H9 (cell line): ENCODE measurements at regions not wholly inside any gene's neighbourhood (a gene's known extent, or its start where the extent isn't known, plus 50 kb on each side); places are given as distances from the start of the nearest gene placed in this dataset.
A peak's percentile ranks its signal among the peaks of the same experiment; 100 is the strongest.
"Not testable (repeated sequence)": the region's sequence is repeated elsewhere in the genome, so short reads cannot be mapped to it uniquely, and the experiment has no call there.

Source experiments
- DNase-seq: peaks from one replicate; pipeline ENCODE4 v3.0.0-alpha.2; 2017
- H2AFZ ChIP-seq: one replicate; pipeline ENCODE4 v1.6.1; 2013; ENCODE audit warnings: mild to moderate bottlenecking, low read length, control low read depth, moderate library complexity
- H2AK5ac ChIP-seq: 2 replicates; pipeline ENCODE4 v1.6.1; 2013; ENCODE audit warnings: low read length, control low read depth, mixed read lengths; ENCODE audit not compliant: insufficient read length
- H2BK120ac ChIP-seq: one replicate; pipeline ENCODE4 v1.6.1; 2013; ENCODE audit warnings: low read depth, mild to moderate bottlenecking, low read length, control low read depth, inconsistent platforms; ENCODE audit not compliant: poor library complexity, severe bottlenecking
- H2BK12ac ChIP-seq: 2 replicates; pipeline ENCODE4 v1.6.1; 2013; ENCODE audit warnings: low read length, control low read depth, mixed read lengths, low read depth; ENCODE audit not compliant: insufficient read length
- H2BK15ac ChIP-seq: 2 replicates; pipeline ENCODE4 v1.6.1; 2013; ENCODE audit warnings: low read depth, low read length, control low read depth
- H2BK20ac ChIP-seq: one replicate; pipeline ENCODE4 v1.6.1; 2013; ENCODE audit warnings: low read depth, mild to moderate bottlenecking, low read length, control low read depth, inconsistent platforms; ENCODE audit not compliant: poor library complexity, severe bottlenecking
- H2BK5ac ChIP-seq: 2 replicates; pipeline ENCODE4 v1.6.1; 2013; ENCODE audit warnings: low read length, control low read depth, mixed read lengths; ENCODE audit not compliant: insufficient read length
- H3K14ac ChIP-seq: 2 replicates; pipeline ENCODE4 v1.6.1; 2013; ENCODE audit warnings: low read length, control low read depth; ENCODE audit not compliant: insufficient read depth
- H3K18ac ChIP-seq: 2 replicates; pipeline ENCODE4 v1.6.1; 2013; ENCODE audit warnings: low read depth, mild to moderate bottlenecking, mixed read lengths, low read length, control low read depth; ENCODE audit not compliant: insufficient read length
- H3K23ac ChIP-seq: 2 replicates; pipeline ENCODE4 v1.6.1; 2013; ENCODE audit warnings: low read length, control low read depth, mixed read lengths, low read depth; ENCODE audit not compliant: insufficient read length
- H3K23me2 ChIP-seq: 2 replicates; pipeline ENCODE4 v1.6.1; 2013; ENCODE audit warnings: low read depth, mild to moderate bottlenecking, mixed read lengths, low read length, control low read depth; ENCODE audit not compliant: insufficient read length, poor library complexity, severe bottlenecking
- H3K27ac ChIP-seq: 2 replicates; pipeline ENCODE4 v1.5.1; 2013; ENCODE audit warnings: low read length, control low read depth, mixed read lengths, low read depth; ENCODE audit not compliant: insufficient read length
- H3K27me3 ChIP-seq: 2 replicates; pipeline ENCODE4 v1.6.1; 2013; ENCODE audit warnings: low read length, control low read depth, inconsistent platforms; ENCODE audit not compliant: insufficient read depth
- H3K4ac ChIP-seq: 2 replicates; pipeline ENCODE4 v1.6.1; 2013; ENCODE audit warnings: low read depth, mild to moderate bottlenecking, control low read depth, inconsistent platforms, low read length, moderate library complexity
- H3K4me1 ChIP-seq: 2 replicates; pipeline ENCODE4 v1.6.1; 2013; ENCODE audit warnings: low read length, control low read depth, inconsistent platforms; ENCODE audit not compliant: insufficient read depth
- H3K4me2 ChIP-seq: 2 replicates; pipeline ENCODE4 v1.6.1; 2013; ENCODE audit warnings: low read length, control low read depth, mixed read lengths; ENCODE audit not compliant: insufficient read length, insufficient read depth
- H3K56ac ChIP-seq: 2 replicates; pipeline ENCODE4 v1.6.1; 2013; ENCODE audit warnings: low read depth, mild to moderate bottlenecking, mixed read lengths, low read length, control low read depth; ENCODE audit not compliant: insufficient read length
- H3K79me1 ChIP-seq: 2 replicates; pipeline ENCODE4 v1.6.1; 2013; ENCODE audit warnings: low read depth, mild to moderate bottlenecking, moderate library complexity, low read length, control low read depth, inconsistent platforms; ENCODE audit not compliant: insufficient read depth, poor library complexity, severe bottlenecking
- H3K79me2 ChIP-seq: 2 replicates; pipeline ENCODE4 v1.6.1; 2013; ENCODE audit warnings: low read length, control low read depth, inconsistent platforms; ENCODE audit not compliant: insufficient read depth
- H3K9ac ChIP-seq: 2 replicates; pipeline ENCODE4 v1.6.1; 2013; ENCODE audit warnings: low read length, control low read depth, mixed read lengths; ENCODE audit not compliant: insufficient read length; ENCODE audit errors: extremely low read depth
- H3K9me3 ChIP-seq: one replicate; pipeline ENCODE4 v1.6.1; 2013; ENCODE audit warnings: low read depth, low read length, inconsistent platforms; ENCODE audit not compliant: control insufficient read depth
- H3T11ph ChIP-seq: one replicate; pipeline ENCODE4 v1.6.1; 2013; ENCODE audit warnings: mild to moderate bottlenecking, low read length, control low read depth, inconsistent platforms
- H4K20me1 ChIP-seq: one replicate; pipeline ENCODE4 v1.6.1; 2013; ENCODE audit not compliant: control insufficient read depth, insufficient read length, insufficient read depth
- H4K5ac ChIP-seq: 2 replicates; pipeline ENCODE4 v1.6.1; 2013; ENCODE audit warnings: low read depth, mild to moderate bottlenecking, mixed read lengths, low read length, control low read depth; ENCODE audit not compliant: insufficient read length
- H4K8ac ChIP-seq: replicated peaks from 2 replicates; pipeline ENCODE4 v1.6.1; 2013; ENCODE audit warnings: low read length, control low read depth, mixed read lengths, low read depth; ENCODE audit not compliant: insufficient read length
- H4K91ac ChIP-seq: 2 replicates; pipeline ENCODE4 v1.6.1; 2013; ENCODE audit warnings: low read depth, mild to moderate bottlenecking, moderate library complexity, mixed read lengths, low read length, control low read depth; ENCODE audit not compliant: insufficient read length
- H3K27ac Mint-ChIP-seq, 3 experiments: 2 replicates in 2 of 3; 3 replicates in 1 of 3; pipeline ENCODE4 v1.8.0; 2020 to 2021; ENCODE audit warnings: mixed read lengths in 3 of 3, mild to moderate bottlenecking in 1 of 3, moderate library complexity in 1 of 3
- H3K27me3 Mint-ChIP-seq: 2 replicates; pipeline ENCODE4 v1.8.0; 2021; ENCODE audit warnings: low read depth, mild to moderate bottlenecking, moderate library complexity, mixed read lengths
- H3K36me3 Mint-ChIP-seq, 3 experiments: 2 replicates in 2 of 3; 3 replicates in 1 of 3; pipeline ENCODE4 v1.8.0; 2020 to 2021; ENCODE audit warnings: low read depth in 3 of 3, mixed read lengths in 3 of 3; ENCODE audit not compliant: insufficient read depth in 1 of 3
- H3K4me1 Mint-ChIP-seq, 2 experiments: 2 replicates each; pipeline ENCODE4 v1.8.0; 2020; ENCODE audit warnings: mixed read lengths in 2 of 2
- H3K4me3 Mint-ChIP-seq, 2 experiments: 2 replicates in 1 of 2; 3 replicates in 1 of 2; pipeline ENCODE4 v1.8.0; 2020 to 2021; ENCODE audit warnings: mild to moderate bottlenecking in 2 of 2, mixed read lengths in 2 of 2, moderate library complexity in 1 of 2
- H3K9me3 Mint-ChIP-seq, 2 experiments: 2 replicates in 1 of 2; 3 replicates in 1 of 2; pipeline ENCODE4 v1.8.0; 2020; ENCODE audit warnings: mild to moderate bottlenecking in 2 of 2, mixed read lengths in 2 of 2, moderate library complexity in 1 of 2
- CTCF ChIP-seq: fragments of 200-600 bp; sonication (generic); conservative IDR thresholded peaks from 3 replicates; pipeline ENCODE4 v1.8.0; 2021; ENCODE audit warnings: antibody characterized with exemption, mild to moderate bottlenecking
- WGBS: extraction: QIAGEN DNeasy Blood & Tissue Kit; methylation state at CpG from one replicate; pipeline ENCODE4 v1.1.7; 2013; ENCODE audit warnings: missing lambda C conversion rate, low lambda C conversion rate, mixed read lengths; ENCODE audit not compliant: insufficient read length; ENCODE audit errors: extremely low coverage; 5-methylcytosine and 5-hydroxymethylcytosine counted together

GRCh38 chr2:83967854-83968253 is 491.2 kb downstream of the SUCLG1 start:
- Histone ChIP-seq H2BK12ac (no peak overlapping the region), H3K27ac (no peak overlapping the region)
- DNase-seq, result no peak

GRCh38 chr2:83966946-83967345 is 492.1 kb downstream of the SUCLG1 start:
- H3K79me2 ChIP-seq, H3K4me2 ChIP-seq, H2BK5ac ChIP-seq, H2BK120ac ChIP-seq, H4K91ac ChIP-seq, H3K56ac ChIP-seq, H2AFZ ChIP-seq, H3K14ac ChIP-seq, H2BK12ac ChIP-seq, H3K18ac ChIP-seq, H4K8ac ChIP-seq, H2BK15ac ChIP-seq, H3K23ac ChIP-seq, H3K79me1 ChIP-seq, H3K4ac ChIP-seq, H2AK5ac ChIP-seq, H3K27me3 ChIP-seq, H3K4me1 ChIP-seq, H3K9ac ChIP-seq, DNase-seq, H3K23me2 ChIP-seq, H4K5ac ChIP-seq, H3K27ac Mint-ChIP-seq, H3K4me3 Mint-ChIP-seq, H2BK20ac ChIP-seq, H4K20me1 ChIP-seq, H3T11ph ChIP-seq, H3K9me3 Mint-ChIP-seq, H3K27me3 Mint-ChIP-seq, H3K27ac ChIP-seq, H3K9me3 ChIP-seq, H3K36me3 Mint-ChIP-seq: not testable (repeated sequence)
- no CpG with 5 or more reads among the region's 3 CpGs for WGBS
- peaks cover 17 to 18% of the 10 kb centered on the region in 2 experiments for H3K4me1 Mint-ChIP-seq

More at GRCh38 chr2:83967854-83968253, 491.2 kb downstream of the SUCLG1 start:
- H3K4me2 ChIP-seq, result no peak overlapping the region
- H3K36me3 Mint-ChIP-seq, result no peaks in the 10 kb centered on the region; a peak in 1 of 7 replicates
- no peaks in the 10 kb centered on the region for H3K27me3 Mint-ChIP-seq
- H3K14ac ChIP-seq, result no peak overlapping the region
- H3K79me1 ChIP-seq, result no peaks in the 10 kb centered on the region
- H2AFZ ChIP-seq, result no peak overlapping the region
- H2AK5ac ChIP-seq, result no peak overlapping the region
- H3K18ac ChIP-seq, result no peak overlapping the region
- H3K9me3 Mint-ChIP-seq, result peaks cover 3 to 4% of the 10 kb centered on the region in 2 experiments; a peak in 3 of 5 replicates
- no peak overlapping the region for H4K91ac ChIP-seq
- no peak overlapping the region for H2BK5ac ChIP-seq
- no peaks in the 10 kb centered on the region for H3K79me2 ChIP-seq
- no peaks in the 10 kb centered on the region for H3K27me3 ChIP-seq
- H2BK20ac ChIP-seq, result no peak overlapping the region
- H3K4me1 Mint-ChIP-seq, result peaks cover 20 to 22% of the 10 kb centered on the region in 2 experiments
- no peak overlapping the region for H3K4ac ChIP-seq
- no peak overlapping the region for H2BK15ac ChIP-seq
- H2BK120ac ChIP-seq, result no peak overlapping the region
- peak; percentile 64 for TF ChIP-seq CTCF
- H4K20me1 ChIP-seq, result no peaks in the 10 kb centered on the region
- H3K9ac ChIP-seq, result no peak overlapping the region
- no peaks in the 10 kb centered on the region for H3K23me2 ChIP-seq
- no CpG with 5 or more reads among the region's 2 CpGs for WGBS
- no peaks in the 10 kb centered on the region for H3K9me3 ChIP-seq
- H3K27ac Mint-ChIP-seq, result 0 out of 7 replicates have a peak overlapping the region, but pooled peaks of 1 of the 3 experiments have one; percentile 1
- H3T11ph ChIP-seq, result no peak overlapping the region
- H4K5ac ChIP-seq, result no peak overlapping the region
- H3K23ac ChIP-seq, result no peak overlapping the region
- no peak overlapping the region for H3K4me3 Mint-ChIP-seq
- H3K56ac ChIP-seq, result no peak overlapping the region
- no peak overlapping the region for H4K8ac ChIP-seq
- H3K4me1 ChIP-seq, result peaks cover 2% of the 10 kb centered on the region; the same call in 1 of the 2 replicates
